Gastrocnemius medialis (tissue), 4 donors: ENCODE measurements at regions not wholly inside any gene's neighbourhood (a gene's known extent, or its start where the extent isn't known, plus 50 kb on each side); places are given as distances from the start of the nearest gene placed in this dataset.

Source experiments
- ATAC-seq, 2 donors: fragments of 150-250 bp; one replicate each; pipeline ENCODE4 v1.9.1; 2016
- DNase-seq, 2 donors: peaks; one replicate each; pipeline ENCODE4 v3.0.0-alpha.2; 2019
- H3K27ac ChIP-seq, 4 donors: fragments of 200-600 bp; sonication (generic); 1 replicate in 1 of 4; 2 replicates in 3 of 4; pipeline ENCODE4 v1.5.1; 2016 to 2018; ENCODE audit warnings: mild to moderate bottlenecking in 2 of 4, moderate library complexity in 1 of 4
- H3K27me3 ChIP-seq, 3 donors: fragments of 200-600 bp; sonication (generic) in 2 of 3; 1 replicate in 1 of 3; 2 replicates in 2 of 3; pipeline versions ENCODE4 v1.5.1 to v1.6.0; 2016 to 2019; ENCODE audit warnings: mild to moderate bottlenecking in 1 of 3, moderate library complexity in 1 of 3
- H3K36me3 ChIP-seq, 2 donors: fragments of 200-600 bp; sonication (generic) in 1 of 2; one replicate each; pipeline ENCODE4 v1.5.1; 2017 to 2018
- H3K4me1 ChIP-seq, 2 donors: fragments of 200-600 bp; sonication (generic) in 1 of 2; one replicate each; pipeline ENCODE4 v1.5.1; 2016 to 2017; ENCODE audit warnings: mild to moderate bottlenecking in 2 of 2
- H3K4me3 ChIP-seq, 4 donors: fragments of 200-600 bp; sonication (generic) in 3 of 4; 1 replicate in 1 of 4; 2 replicates in 3 of 4; pipeline ENCODE4 v1.5.1; 2016 to 2019; ENCODE audit warnings: mild to moderate bottlenecking in 2 of 4
- H3K9me3 ChIP-seq, 3 donors: fragments of 200-600 bp; sonication (generic) in 2 of 3; 1 replicate in 1 of 3; 2 replicates in 2 of 3; pipeline ENCODE4 v1.5.1; 2016 to 2019
- CTCF ChIP-seq, 5 experiments: fragments of 450-650 bp in 3 of 5; fragments of 200-600 bp in 2 of 5; sonication (generic) in 2 of 5; IDR thresholded peaks in 4 of 5; conservative IDR thresholded peaks in 1 of 5; 1 replicate in 4 of 5; 2 replicates in 1 of 5; pipeline ENCODE4 v1.5.1; 2016 to 2019; ENCODE audit warnings: antibody characterized with exemption in 5 of 5, mild to moderate bottlenecking in 3 of 5, moderate library complexity in 3 of 5
- POLR2A ChIP-seq, 2 donors: fragments of 450-650 bp; IDR thresholded peaks; one replicate each; pipeline ENCODE4 v1.6.1; 2017; ENCODE audit warnings: antibody characterized with exemption in 2 of 2, mild to moderate bottlenecking in 2 of 2, moderate library complexity in 2 of 2
- in situ Hi-C, 4 donors: fragments of 200-750 bp; cut with MboI; loops; one replicate each; pipeline versions ENCODE4 v1.15.0 to v1.8.0; 2017; ENCODE audit warnings: low sequenced_read_pairs in 4 of 4
- intact Hi-C: fragments of 100-400 bp; cut with DNase I; formaldehyde crosslinking; loops from one replicate; pipeline ENCODE4 v1.15.1; 2023; ENCODE audit warnings: low total_unique reads

GRCh38 chr9:107759009-107759822 lies 269.6 kb upstream of the KLF4 start:
- no peaks in the 10 kb centered on the region for H3K9me3 ChIP-seq
- in situ Hi-C loops = no loop called here
- no peaks in the 10 kb centered on the region for H3K4me1 ChIP-seq
- DNase-seq (no peak), ATAC-seq (no peak)
- no peaks in the 10 kb centered on the region for H3K27me3 ChIP-seq
- H3K27ac ChIP-seq = no peak overlapping the region
- intact Hi-C loops = no loop called here
- H3K4me3 ChIP-seq = no peak overlapping the region
- TF ChIP-seq CTCF (IDR thresholded peaks at IDR 0.05 in 4 of 5, conservative IDR thresholded peaks at IDR 0.05 in 1 of 5) (no peak), POLR2A (IDR thresholded peaks at IDR 0.05) (no peak)
- H3K36me3 ChIP-seq = no peaks in the 10 kb centered on the region

DNA sequence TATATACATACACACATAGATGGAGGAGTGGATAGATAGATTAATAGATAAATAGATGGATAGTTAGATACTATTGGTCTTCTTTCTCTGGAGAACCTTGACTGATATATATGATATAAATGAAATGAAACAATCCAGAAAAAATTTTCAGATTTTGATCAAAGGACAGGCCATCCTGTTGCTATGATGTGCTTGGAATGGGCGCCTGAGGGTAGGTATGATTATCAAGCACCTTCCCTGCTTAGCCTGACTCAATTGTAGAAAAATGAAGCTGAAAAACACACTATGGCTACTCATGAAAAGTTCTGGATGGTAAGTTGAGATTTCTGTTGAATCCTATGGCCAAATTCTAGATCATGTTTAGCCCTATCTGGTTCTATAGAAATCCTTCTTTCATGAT lies 266.5 kb upstream of the KLF4 start:
- Histone ChIP-seq H3K4me3 (no peak overlapping the region), H3K4me1 (peaks cover 6 to 12% of the 10 kb centered on the region in 2 donors), H3K36me3 (no peaks in the 10 kb centered on the region), H3K9me3 (no peaks in the 10 kb centered on the region), H3K27ac (no peak overlapping the region), H3K27me3 (no peaks in the 10 kb centered on the region)
- DNase-seq (no peak), ATAC-seq (no peak)
- intact Hi-C loops (no loop called here), in situ Hi-C loops (no loop called here)
- TF ChIP-seq CTCF (IDR thresholded peaks at IDR 0.05 in 4 of 5, conservative IDR thresholded peaks at IDR 0.05 in 1 of 5) (no peak), POLR2A (IDR thresholded peaks at IDR 0.05) (no peak)

DNA sequence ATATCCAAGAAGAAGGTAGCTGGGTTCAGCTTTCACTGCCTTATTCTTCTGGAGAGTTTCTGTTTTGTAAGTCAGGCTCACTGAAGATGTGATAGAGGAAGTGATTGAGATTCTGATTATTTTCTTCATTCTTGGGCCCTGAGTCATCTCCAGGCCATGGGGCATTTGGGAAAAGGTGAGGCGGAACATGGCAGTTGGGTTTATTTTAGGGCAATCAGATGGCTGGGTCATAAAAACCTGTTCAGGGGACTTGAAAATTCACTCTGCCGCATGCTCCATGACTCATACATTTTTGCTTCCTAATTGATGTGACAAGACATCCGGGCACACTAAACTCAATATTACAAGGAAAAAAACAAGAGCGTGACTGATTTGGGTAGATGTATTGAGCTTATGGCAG lies 265.7 kb upstream of the KLF4 start:
- no peaks in the 10 kb centered on the region for H3K9me3 ChIP-seq
- H3K4me1 ChIP-seq = peaks cover 11 to 21% of the 10 kb centered on the region in 2 donors
- intact Hi-C loops = no loop called here
- in situ Hi-C loops = no loop called here
- DNase-seq (no peak), ATAC-seq (no peak)
- no peaks in the 10 kb centered on the region for H3K36me3 ChIP-seq
- H3K27me3 ChIP-seq = no peaks in the 10 kb centered on the region
- no peak overlapping the region for H3K4me3 ChIP-seq
- TF ChIP-seq POLR2A (IDR thresholded peaks at IDR 0.05) (no peak), CTCF (IDR thresholded peaks at IDR 0.05 in 4 of 5, conservative IDR thresholded peaks at IDR 0.05 in 1 of 5) (no peak)
- no peak overlapping the region for H3K27ac ChIP-seq

DNA sequence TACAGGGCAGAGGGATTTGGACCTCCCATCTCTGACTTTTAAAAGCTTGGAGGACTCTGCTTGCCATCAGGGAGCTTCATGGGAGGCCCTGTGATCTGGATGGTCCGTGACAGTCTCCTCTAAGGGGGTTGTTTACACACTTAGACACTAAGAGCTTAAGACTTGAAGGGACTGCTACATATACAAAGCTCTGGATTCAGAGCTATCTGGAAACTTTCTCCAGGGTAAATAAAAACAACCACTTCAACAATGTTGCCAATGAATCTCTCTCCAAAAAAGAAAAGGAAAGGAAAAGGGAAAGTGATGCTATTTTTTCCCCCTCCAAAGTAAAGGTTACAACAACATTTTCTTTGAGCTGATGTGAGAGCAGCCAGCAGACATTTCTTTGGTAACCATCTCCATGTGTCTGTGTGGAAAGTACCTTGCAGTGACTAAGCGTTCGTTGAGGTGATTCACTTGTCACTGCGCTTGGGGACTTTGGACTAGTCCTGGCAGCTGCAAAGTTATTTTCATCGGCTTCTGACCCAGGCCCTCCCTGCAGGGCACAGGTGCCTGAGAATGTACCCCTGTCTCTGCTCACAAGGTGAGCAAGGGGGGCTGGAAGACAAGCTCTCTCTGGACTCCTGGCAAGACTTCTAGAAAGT lies 262.1 kb upstream of the KLF4 start:
- peak; percentile 55 to 77 for DNase-seq
- Histone ChIP-seq H3K27me3 (no peaks in the 10 kb centered on the region), H3K4me3 (no peak overlapping the region), H3K4me1 (peaks cover 23 to 36% of the 10 kb centered on the region in 2 donors), H3K36me3 (no peaks in the 10 kb centered on the region), H3K27ac (peak overlapping the region; percentile 87 to 91 (median 88)), H3K9me3 (no peaks in the 10 kb centered on the region)
- TF ChIP-seq POLR2A (IDR thresholded peaks at IDR 0.05) = peak; percentile 7 to 18
- no peak for TF ChIP-seq CTCF (IDR thresholded peaks at IDR 0.05 in 4 of 5, conservative IDR thresholded peaks at IDR 0.05 in 1 of 5)
- in situ Hi-C loops = no loop called here
- peak; percentile 61 to 73 for ATAC-seq
- intact Hi-C loops = loop anchor here (1.0 to 5.0 kb wide), 6 partner anchors 65 to 721 kb away; partner anchors contain the start of gene KLF4
